ENCODE measurements at regions not wholly inside any gene's neighbourhood (a gene's known extent, or its start where the extent isn't known, plus 50 kb on each side); places are given as distances from the start of the nearest gene placed in this dataset.
A peak's percentile ranks its signal among the peaks of the same experiment; 100 is the strongest.

GRCh38 chr2:142254031-142254430 lies 123.2 kb upstream of the LRP1B start:
- no peaks in the 10 kb centered on the region for H3K27me3 Mint-ChIP-seq (ENCODE audit: unreplicated experiment)
- no peak for TF ChIP-seq CTCF (IDR thresholded peaks at IDR 0.05)
- H3K4me1 Mint-ChIP-seq (ENCODE audit: unreplicated experiment), result no peaks in the 10 kb centered on the region
- no peak overlapping the region for H3K4me3 Mint-ChIP-seq (ENCODE audit: unreplicated experiment)
- no peak overlapping the region for H3K27ac Mint-ChIP-seq (ENCODE audit: unreplicated experiment)
- no peaks in the 10 kb centered on the region for H3K36me3 Mint-ChIP-seq (ENCODE audit: unreplicated experiment)
- no peak for DNase-seq (ENCODE audit: extremely low spot score, unreplicated experiment)
- peaks cover 25% of the 10 kb centered on the region for H3K9me3 Mint-ChIP-seq (ENCODE audit: unreplicated experiment)

GRCh38 chr2:142241016-142241415 lies 110.2 kb upstream of the LRP1B start:
- no peaks in the 10 kb centered on the region for H3K27me3 Mint-ChIP-seq (ENCODE audit: unreplicated experiment)
- H3K4me3 Mint-ChIP-seq (ENCODE audit: unreplicated experiment), result no peak overlapping the region
- no peak for DNase-seq (ENCODE audit: extremely low spot score, unreplicated experiment)
- H3K9me3 Mint-ChIP-seq (ENCODE audit: unreplicated experiment), result no peaks in the 10 kb centered on the region
- no peak overlapping the region for H3K27ac Mint-ChIP-seq (ENCODE audit: unreplicated experiment)
- no peak for TF ChIP-seq CTCF (IDR thresholded peaks at IDR 0.05)
- H3K36me3 Mint-ChIP-seq (ENCODE audit: unreplicated experiment), result no peaks in the 10 kb centered on the region
- peaks cover 11% of the 10 kb centered on the region for H3K4me1 Mint-ChIP-seq (ENCODE audit: unreplicated experiment)

GRCh38 chr2:142236181-142236580 lies 105.4 kb upstream of the LRP1B start:
- DNase-seq (ENCODE audit: extremely low spot score, unreplicated experiment), result no peak
- peaks cover 2% of the 10 kb centered on the region for H3K36me3 Mint-ChIP-seq (ENCODE audit: unreplicated experiment)
- no peaks in the 10 kb centered on the region for H3K27me3 Mint-ChIP-seq (ENCODE audit: unreplicated experiment)
- peaks cover 13% of the 10 kb centered on the region for H3K9me3 Mint-ChIP-seq (ENCODE audit: unreplicated experiment)
- H3K27ac Mint-ChIP-seq (ENCODE audit: unreplicated experiment), result peak overlapping the region; percentile 67
- H3K4me1 Mint-ChIP-seq (ENCODE audit: unreplicated experiment), result peaks cover 27% of the 10 kb centered on the region
- no peak for TF ChIP-seq CTCF (IDR thresholded peaks at IDR 0.05)
- no peak overlapping the region for H3K4me3 Mint-ChIP-seq (ENCODE audit: unreplicated experiment)

- peaks cover 2% of the 10 kb centered on the region for H3K36me3 Mint-ChIP-seq (ENCODE audit: unreplicated experiment)
- peaks cover 16% of the 10 kb centered on the region for H3K9me3 Mint-ChIP-seq (ENCODE audit: unreplicated experiment)
- no peak overlapping the region for H3K27ac Mint-ChIP-seq (ENCODE audit: unreplicated experiment)
- peaks cover 27% of the 10 kb centered on the region for H3K4me1 Mint-ChIP-seq (ENCODE audit: unreplicated experiment)
- DNase-seq (ENCODE audit: extremely low spot score, unreplicated experiment), result no peak
- H3K27me3 Mint-ChIP-seq (ENCODE audit: unreplicated experiment), result no peaks in the 10 kb centered on the region
- no peak overlapping the region for H3K4me3 Mint-ChIP-seq (ENCODE audit: unreplicated experiment)
- TF ChIP-seq CTCF (IDR thresholded peaks at IDR 0.05), result no peak
Observed at GRCh38 chr2:142234741-142235140, 103.9 kb upstream of the LRP1B start.

GRCh38 chr2:142223309-142223708 lies 92.5 kb upstream of the LRP1B start:
- no peak for DNase-seq (ENCODE audit: extremely low spot score, unreplicated experiment)
- H3K27me3 Mint-ChIP-seq (ENCODE audit: unreplicated experiment), result no peaks in the 10 kb centered on the region
- no peak overlapping the region for H3K27ac Mint-ChIP-seq (ENCODE audit: unreplicated experiment)
- H3K9me3 Mint-ChIP-seq (ENCODE audit: unreplicated experiment), result peaks cover 3% of the 10 kb centered on the region
- H3K36me3 Mint-ChIP-seq (ENCODE audit: unreplicated experiment), result no peaks in the 10 kb centered on the region
- H3K4me3 Mint-ChIP-seq (ENCODE audit: unreplicated experiment), result no peak overlapping the region
- no peak for TF ChIP-seq CTCF (IDR thresholded peaks at IDR 0.05)
- peaks cover 15% of the 10 kb centered on the region for H3K4me1 Mint-ChIP-seq (ENCODE audit: unreplicated experiment)
